ENCODE measurements at regions not wholly inside any gene's neighbourhood (a gene's known extent, or its start where the extent isn't known, plus 50 kb on each side); places are given as distances from the start of the nearest gene placed in this dataset.
"Not testable (repeated sequence)": the region's sequence is repeated elsewhere in the genome, so short reads cannot be mapped to it uniquely, and the experiment has no call there.

GRCh38 chr10:65046831-65047230, 1525.6 kb downstream of the REEP3 start:
- H3K4me3 ChIP-seq (ENCODE audit: low read depth, low read length), result no peak overlapping the region
- TF ChIP-seq CTCF (IDR thresholded peaks at IDR 0.05; ENCODE audit: low read depth, low read length, missing control alignments), result no peak
- DNase-seq (ENCODE audit: low read depth), result no peak

- not testable (repeated sequence) for DNase-seq (ENCODE audit: low read depth); H3K4me3 ChIP-seq (ENCODE audit: low read depth, low read length)
Measured at GRCh38 chr10:65052111-65052510, 1530.9 kb downstream of the REEP3 start.

- not testable (repeated sequence) for H3K4me3 ChIP-seq (ENCODE audit: low read depth, low read length); DNase-seq (ENCODE audit: low read depth)
Measured at GRCh38 chr10:65053397-65053796, 1532.2 kb downstream of the REEP3 start.

- DNase-seq (ENCODE audit: low read depth); H3K4me3 ChIP-seq (ENCODE audit: low read depth, low read length): not testable (repeated sequence)
Measured at GRCh38 chr10:65053831-65054351, 1532.7 kb downstream of the REEP3 start.

GRCh38 chr10:65054701-65055100, 1533.5 kb downstream of the REEP3 start:
- not testable (repeated sequence) for H3K4me3 ChIP-seq (ENCODE audit: low read depth, low read length); DNase-seq (ENCODE audit: low read depth)

- H3K4me3 ChIP-seq (ENCODE audit: low read depth, low read length), result no peak overlapping the region
- TF ChIP-seq CTCF (IDR thresholded peaks at IDR 0.05; ENCODE audit: low read depth, low read length, missing control alignments), result no peak
- no peak for DNase-seq (ENCODE audit: low read depth)
Measured at GRCh38 chr10:65065278-65065677, 1544.1 kb downstream of the REEP3 start.

GRCh38 chr10:65083222-65083621, 1562.0 kb downstream of the REEP3 start:
- DNase-seq (ENCODE audit: low read depth), result no peak
- TF ChIP-seq CTCF (IDR thresholded peaks at IDR 0.05; ENCODE audit: low read depth, low read length, missing control alignments), result no peak
- H3K4me3 ChIP-seq (ENCODE audit: low read depth, low read length), result no peak overlapping the region

- H3K4me3 ChIP-seq (ENCODE audit: low read depth, low read length), result no peak overlapping the region
- TF ChIP-seq CTCF (IDR thresholded peaks at IDR 0.05; ENCODE audit: low read depth, low read length, missing control alignments), result no peak
- no peak for DNase-seq (ENCODE audit: low read depth)
Measured at GRCh38 chr10:65090991-65091390, 1569.8 kb downstream of the REEP3 start.

- DNase-seq (ENCODE audit: low read depth), result no peak
- H3K4me3 ChIP-seq (ENCODE audit: low read depth, low read length), result no peak overlapping the region
- TF ChIP-seq CTCF (IDR thresholded peaks at IDR 0.05; ENCODE audit: low read depth, low read length, missing control alignments), result no peak
Measured at GRCh38 chr10:65100146-65100545, 1578.9 kb downstream of the REEP3 start.

GRCh38 chr10:65100881-65101280, 1579.7 kb downstream of the REEP3 start:
- H3K4me3 ChIP-seq (ENCODE audit: low read depth, low read length); DNase-seq (ENCODE audit: low read depth): not testable (repeated sequence)

All from GM12864 (cell line).